ENCODE measurements at regions not wholly inside any gene's neighbourhood (a gene's known extent, or its start where the extent isn't known, plus 50 kb on each side); places are given as distances from the start of the nearest gene placed in this dataset.

DNA sequence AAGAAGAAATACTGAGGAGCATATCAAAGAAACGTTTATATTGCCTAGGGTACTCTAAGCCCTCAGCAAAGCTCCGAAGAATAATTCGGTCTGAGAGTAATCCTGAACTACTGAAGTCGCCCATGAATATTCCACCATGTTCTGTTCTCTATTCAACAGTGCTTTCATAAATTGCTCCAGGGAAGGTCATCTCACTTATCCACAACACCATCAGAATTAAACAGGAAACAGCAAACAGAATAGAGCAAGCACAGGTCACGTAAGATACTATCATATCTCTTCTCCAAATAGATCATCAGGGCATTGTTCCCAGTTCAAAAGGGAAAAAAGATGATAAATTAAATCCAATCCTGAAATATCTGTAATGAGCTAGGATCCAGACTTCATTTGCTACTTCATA, 325.6 kb downstream of the DEPDC1B start:
- no peak for DNase-seq (ENCODE audit: low read depth)

DNA sequence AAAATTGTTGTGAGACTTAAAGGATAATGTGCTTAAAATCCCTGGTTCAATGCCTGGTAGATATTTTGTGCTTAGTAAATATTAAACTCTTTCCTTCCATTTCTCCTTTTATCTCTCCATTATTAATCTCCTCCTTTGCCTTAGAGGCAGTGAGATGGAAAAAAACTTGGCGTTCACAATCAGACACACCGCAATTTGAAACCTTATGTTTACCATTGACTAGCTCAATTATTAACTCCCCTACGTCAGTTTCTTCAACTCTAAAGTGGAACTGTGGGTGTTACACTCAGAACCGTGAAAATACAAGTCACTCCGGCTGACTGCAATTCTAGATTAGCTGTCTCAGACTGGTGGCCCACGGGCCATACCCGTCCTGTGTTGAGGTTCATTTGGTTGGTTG, 327.2 kb downstream of the DEPDC1B start:
- DNase-seq (ENCODE audit: low read depth): no peak

DNA sequence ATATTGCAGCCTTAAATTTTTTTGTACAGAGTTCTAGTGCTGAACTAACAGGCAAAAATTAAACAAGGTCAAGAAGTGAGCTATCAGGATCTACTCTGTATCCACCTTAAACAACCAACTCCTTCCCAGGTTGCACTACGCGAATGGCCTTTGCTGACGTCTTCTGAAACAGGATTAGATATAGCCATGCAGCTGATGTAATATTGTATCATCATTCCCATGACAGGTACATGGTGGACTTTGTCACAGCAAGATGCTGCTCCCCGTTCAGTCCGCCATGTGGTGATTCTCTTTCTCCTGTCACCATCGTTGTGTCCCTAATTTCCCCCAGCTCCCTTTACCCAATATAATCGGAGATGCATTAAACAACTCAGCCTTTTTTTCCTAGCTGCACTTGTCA, 328.9 kb downstream of the DEPDC1B start:
- DNase-seq (ENCODE audit: low read depth): no peak

DNA sequence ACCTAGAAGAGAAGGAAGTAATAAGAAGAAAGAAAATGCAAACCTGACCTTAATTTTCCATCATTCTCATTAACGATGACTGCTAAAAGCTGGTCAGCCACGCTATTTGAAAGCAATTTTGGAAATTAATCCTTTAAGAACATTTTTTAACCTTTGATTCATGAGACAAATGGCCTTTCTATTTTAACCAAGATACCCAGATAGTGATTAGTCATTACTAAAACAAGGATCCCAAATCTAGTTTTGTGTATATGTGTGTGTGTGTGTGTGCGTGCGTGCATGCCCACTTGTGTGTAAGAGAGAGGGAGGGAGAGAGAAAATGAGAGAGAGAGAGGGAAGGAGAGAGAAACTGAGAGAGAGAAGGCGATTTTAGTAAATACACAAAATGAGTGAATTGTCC, 329.5 kb downstream of the DEPDC1B start:
- DNase-seq (ENCODE audit: low read depth): no peak

DNA sequence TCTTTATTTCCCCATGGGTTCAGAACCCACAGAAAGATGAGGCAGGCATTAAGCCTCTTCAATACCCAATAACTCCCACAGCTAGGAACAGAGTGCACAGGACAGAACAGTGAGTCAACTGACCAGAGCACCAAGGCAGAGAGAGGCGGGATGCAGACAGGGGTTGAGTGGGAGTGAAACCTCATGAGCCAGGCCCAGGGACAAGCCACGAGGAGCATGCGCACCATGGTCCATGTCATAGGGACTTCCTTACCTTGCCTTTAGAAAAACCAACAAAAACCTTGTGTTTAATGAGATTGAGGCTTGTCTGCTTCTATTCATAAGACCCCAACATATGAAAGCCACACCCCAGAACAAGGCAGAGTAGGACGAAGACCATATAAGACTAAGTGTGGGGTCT, 330.6 kb downstream of the DEPDC1B start:
- no peak for DNase-seq (ENCODE audit: low read depth)

DNA sequence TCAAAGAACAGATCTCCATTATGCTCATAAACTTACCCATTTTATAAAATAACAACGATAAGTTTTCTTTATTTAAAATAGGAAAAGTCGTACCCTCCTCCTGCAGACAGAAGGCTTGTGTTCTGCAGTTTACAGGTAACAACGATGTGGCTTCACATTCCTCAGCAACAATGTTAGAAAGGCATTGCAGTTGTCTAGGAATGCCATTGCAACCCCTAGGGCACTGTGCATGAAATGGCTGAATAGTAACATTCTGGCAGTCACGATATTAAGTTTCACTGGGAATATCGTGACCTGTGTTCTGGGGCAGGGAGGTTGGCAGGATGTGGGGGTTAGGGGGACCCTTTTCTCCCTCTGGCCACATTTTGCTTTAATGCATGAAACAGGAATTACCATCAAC, 331.9 kb downstream of the DEPDC1B start:
- no peak for DNase-seq (ENCODE audit: low read depth)

DNA sequence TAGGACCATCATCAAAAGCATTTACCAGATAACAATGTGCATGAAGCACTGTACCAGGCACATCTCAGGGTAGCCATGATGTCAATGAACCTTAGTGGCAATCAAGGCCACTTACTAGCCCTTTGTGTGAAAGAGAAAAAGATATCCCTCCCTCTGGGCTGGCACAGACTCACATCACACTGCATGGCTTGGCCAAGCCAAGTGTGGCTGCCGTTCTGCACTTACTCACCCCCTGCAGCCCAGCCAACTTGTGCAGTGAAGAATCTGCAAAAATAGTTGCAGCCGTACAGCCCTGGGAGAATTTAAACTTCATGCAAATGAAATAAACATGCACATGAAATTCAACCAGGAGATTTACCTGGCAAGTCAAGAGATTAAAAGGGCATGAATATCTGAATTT, 333.5 kb downstream of the DEPDC1B start:
- DNase-seq (ENCODE audit: low read depth): no peak

DNA sequence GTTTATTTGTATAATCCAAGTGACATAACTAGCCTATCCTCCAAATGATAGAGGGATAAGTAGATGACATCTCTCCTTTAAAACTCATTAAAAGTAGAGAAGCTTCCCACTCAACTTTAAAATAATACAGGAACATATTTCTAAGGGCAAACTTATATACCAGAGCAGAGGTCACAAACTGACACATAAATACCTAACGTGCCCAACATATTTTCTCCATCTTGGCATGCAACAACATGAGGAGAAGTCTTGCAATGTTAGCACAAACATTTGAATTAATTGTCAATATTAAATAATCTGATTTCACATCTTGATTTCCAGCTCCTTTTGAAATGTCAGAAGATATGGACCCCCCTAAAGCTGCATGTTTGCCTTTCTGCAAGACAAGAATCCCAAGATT, 335.0 kb downstream of the DEPDC1B start:
- DNase-seq (ENCODE audit: low read depth): no peak

DNA sequence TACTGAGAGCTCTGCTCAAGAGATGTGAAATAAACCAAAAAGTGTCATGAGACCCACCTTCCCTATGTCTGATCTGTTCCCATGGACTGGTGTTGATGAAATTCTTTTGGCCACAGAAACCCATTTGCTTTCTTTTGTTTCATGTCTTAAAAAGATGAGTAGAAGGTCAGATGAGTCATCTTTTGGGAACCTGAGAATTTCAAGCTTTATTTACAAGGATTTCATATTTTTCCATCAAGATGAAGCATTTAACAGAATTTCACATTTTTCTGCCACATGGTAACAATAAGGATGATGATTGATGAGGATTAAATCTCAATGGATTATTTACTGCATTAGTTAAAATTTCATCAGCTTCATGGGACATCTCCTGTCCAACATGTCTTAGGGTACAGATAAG, 337.8 kb downstream of the DEPDC1B start:
- DNase-seq (ENCODE audit: low read depth): no peak

DNA sequence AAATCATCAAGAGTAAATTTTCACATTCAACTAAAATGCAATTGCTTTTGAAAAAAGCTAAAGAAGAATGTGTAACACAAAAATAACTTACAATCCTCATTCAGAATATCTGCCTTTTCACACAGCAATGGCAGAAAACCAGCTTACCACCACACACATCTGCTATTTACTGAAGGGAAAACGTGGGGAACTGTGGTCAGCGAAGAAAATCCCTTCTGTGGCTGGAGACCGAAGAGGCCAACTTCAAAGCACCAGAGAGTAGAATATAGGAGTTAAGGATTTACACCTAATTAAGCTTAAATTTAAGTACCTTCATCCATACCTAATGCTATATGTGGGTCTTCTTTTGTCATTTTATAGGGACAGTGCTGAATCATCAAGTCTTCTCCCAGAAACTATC, 339.6 kb downstream of the DEPDC1B start:
- no peak for DNase-seq (ENCODE audit: low read depth)

DNA sequence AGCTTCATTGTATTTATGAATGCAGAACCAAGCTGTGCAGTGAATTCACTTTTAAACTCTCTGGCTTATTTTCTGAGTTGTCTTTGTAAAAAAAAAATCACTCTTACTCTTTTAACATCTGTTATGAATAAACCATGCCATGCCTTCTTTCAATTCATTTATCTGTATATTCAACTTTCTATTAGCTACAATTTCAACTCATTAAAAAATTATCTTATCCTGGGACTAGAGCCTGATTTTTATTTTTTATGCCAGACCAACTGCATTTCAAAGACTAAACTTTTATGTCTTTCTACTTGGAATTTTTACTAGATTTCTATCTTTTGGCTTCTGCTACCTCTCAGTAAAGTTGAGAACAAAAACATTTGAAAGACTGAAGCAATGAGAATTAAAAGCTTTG, 342.7 kb downstream of the DEPDC1B start:
- no peak for DNase-seq (ENCODE audit: low read depth)

DNA sequence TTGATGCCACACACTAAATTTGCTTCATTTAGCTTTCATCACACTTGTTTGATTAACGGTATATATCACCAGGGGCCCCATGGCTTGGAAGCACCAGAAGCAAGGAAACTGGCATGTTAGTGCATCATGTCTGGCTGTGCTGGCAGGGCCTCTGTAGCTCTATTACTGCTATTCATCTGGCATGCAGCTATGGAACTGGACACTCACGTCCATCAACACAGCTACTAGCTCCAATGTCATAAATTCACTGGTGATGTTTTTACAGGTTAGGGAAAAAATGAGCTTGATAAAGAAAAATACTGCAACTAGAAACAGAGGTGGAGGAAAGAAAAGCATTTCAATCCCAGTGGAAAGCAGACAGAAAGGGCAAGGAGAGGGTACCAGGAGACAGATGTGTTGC, 343.2 kb downstream of the DEPDC1B start:
- no peak for DNase-seq (ENCODE audit: low read depth)

DNA sequence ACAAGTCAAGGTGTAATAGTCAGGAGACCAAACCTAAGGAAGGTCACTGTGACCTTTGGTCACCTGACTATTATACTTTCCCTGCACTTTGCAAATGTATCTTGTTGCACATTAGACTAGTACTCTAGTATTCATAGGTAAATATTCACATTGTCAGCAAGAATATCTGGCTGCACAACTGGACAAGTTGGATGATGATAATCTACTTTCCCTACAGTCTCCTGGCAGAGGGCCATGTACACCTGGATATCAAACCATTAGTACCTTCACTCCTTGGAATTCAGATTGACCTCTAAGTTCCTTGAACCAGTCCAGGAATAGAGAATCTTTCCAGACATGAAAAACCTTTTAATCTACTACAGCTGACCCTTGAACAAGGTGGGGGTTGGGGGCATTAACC, 344.8 kb downstream of the DEPDC1B start:
- no peak for DNase-seq (ENCODE audit: low read depth)

DNA sequence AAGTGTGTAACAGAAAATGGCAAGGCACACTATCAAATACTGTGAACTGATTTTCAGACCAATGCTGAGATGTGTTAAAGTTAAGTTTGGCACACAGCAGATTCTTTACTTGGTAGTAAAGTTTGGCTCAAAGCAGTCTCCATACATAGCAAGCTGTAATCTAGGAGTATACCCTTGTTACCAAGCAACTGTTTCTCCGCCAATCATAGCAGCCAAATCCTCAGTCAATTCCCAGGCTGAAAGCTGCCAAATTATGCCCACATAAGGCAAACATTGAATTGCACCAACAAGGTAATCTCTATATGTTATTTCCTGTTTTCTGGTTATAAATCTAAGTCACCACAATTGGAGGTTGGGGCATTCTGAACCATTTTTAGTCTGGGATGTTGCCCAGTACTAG, 345.7 kb downstream of the DEPDC1B start:
- no peak for DNase-seq (ENCODE audit: low read depth)

DNA sequence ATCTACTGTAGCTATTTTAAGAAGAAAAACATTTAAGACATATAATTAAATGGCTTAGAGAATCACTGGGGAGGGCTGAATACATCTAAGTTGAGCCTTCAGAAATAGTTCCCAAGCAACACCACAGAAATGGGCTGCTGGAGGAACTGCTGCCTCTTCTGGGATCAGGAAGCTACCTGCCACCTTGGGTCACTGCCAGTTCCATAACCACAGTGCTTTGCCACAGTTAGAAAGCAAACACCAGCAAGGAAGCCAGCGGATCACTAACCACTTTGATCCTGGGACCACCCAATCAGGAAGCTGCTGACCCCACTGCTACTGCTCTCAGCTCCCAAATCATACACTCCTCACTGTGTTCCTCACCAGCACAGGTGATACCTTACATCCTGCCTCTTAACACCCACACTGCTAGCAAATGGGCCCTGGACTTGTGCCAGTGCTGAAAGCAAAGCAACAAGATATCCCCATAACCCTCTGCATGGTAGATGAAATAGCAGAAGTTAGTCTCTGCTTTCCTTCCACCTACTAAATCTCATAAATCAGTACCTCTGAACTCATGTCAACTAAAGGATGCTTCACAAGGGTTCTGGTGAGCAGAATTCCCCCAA, 346.9 kb downstream of the DEPDC1B start:
- DNase-seq (ENCODE audit: low read depth): no peak

DNA sequence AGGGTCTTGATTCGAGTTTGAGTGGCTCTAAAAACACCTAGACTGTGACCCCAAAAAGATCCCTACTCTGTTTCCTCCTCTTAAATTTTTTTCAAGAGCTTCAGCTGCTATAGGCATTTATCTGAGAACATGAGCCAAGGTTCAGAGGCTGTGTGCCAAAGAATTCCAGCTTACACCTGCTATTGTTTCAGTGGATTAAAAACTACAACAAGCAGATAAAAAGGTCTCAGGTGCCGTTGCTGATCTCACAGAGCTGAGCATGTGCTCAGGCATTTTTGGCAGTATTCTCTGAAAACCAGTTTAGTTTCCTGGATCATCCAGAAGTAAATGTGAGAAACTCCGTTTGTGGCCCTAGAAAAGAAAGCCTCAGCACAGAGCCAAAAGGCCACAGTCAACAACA, 349.2 kb downstream of the DEPDC1B start:
- DNase-seq (ENCODE audit: low read depth): no peak

DNA sequence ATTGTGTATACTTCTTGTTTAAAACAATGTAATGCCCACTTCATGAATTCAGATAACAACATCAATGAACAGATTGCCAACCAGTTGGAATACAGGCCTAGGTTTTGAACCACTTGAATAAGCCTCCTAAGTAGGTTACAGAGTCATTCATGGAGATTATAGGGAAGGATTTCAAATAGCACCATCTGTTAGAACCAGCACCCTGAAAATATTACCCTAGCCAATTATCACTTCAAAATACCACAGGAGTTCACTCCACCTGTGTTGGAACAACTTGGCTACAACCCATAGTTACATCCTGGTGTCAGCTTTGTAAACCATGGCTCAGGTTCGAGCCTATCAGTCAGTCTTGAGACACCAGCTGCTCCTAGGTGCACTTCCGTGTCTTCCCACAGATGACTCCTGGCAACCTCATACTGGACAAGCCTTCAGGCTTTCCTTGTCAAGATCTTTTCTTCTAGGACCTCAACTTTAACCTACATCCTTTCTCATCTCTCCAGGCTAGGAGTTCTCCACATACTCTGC, 350.0 kb downstream of the DEPDC1B start:
- no peak for DNase-seq (ENCODE audit: low read depth)

DNA sequence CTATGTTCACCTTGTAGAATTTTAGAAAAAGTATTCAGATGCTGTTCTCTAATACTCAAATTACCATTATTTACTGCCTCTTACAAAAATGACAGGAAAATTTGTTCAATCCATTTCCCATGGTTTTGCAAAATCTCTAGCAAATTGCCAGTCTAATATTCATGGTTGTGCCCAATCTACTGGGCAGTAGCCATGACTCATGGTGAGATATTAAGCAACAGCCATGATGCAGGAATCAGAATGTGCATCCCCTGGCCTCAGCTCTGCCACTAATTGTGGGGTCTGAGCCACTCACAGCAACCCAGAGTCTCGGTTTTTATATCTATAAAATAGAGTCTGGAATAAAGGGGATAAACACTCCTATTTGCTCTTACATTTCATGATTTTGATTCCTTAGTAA, 353.6 kb downstream of the DEPDC1B start:
- no peak for DNase-seq (ENCODE audit: low read depth)

DNA sequence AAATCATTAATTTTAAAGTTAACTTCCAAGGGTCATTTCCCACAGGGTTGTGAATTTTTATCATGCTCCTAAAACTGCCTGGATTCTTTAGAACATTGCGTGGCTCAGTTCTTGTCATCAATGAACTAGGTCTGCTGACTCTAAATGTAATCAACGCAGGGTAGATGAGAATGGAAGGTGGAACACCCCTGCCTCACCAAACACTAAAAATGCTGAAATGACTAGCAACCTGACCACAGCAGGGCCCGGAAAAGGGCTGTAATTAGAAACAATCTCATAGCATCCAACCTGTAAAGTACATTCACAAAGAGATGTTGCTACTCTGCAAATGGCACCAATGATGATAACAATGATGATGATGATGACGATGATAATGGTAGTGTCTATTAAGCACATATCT, 356.9 kb downstream of the DEPDC1B start:
- DNase-seq (ENCODE audit: low read depth): no peak

DNA sequence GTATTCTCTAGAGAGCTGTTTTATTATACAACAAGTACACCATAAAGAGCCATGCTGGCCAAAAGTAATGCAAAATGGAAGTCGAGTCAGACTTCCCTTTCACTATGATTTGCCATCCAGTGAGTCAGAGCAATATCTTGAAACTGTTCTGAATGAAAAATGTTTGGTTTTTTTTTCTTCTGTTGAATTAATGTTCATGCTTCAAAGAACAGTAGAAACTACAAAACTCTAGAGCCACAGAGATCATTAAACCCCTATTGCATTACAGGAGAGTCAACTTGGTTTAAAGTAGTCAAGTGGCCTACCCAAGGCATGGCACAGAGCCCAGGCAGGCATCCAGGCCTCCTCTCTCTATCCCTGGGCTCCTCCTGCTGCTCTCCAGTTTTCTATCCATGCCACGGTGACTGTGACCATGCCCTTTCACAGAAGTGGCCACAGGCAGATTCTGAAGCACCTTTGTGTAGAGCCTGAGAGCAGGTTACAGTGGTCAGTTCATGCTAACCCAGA, 358.9 kb downstream of the DEPDC1B start:
- DNase-seq (ENCODE audit: low read depth): no peak

DNA sequence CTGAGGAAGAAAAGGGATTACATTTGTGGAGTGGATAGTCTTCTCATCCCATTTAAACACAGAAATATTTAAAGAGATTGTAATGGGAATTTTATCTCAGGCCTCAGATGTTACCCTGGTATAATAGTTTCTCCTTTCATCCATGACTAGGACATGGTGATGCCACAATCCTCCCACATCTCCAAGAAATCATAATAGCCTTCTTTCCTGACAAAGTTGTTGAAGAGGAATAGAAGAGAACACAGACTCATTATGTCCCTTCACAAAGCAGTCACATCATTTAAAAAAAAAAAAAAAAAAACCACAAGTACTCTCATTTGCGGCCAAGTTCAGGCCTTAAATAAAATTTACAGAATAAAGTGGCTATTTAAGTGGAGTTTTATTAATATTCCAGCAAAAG, 359.6 kb downstream of the DEPDC1B start:
- no peak for DNase-seq (ENCODE audit: low read depth)

DNA sequence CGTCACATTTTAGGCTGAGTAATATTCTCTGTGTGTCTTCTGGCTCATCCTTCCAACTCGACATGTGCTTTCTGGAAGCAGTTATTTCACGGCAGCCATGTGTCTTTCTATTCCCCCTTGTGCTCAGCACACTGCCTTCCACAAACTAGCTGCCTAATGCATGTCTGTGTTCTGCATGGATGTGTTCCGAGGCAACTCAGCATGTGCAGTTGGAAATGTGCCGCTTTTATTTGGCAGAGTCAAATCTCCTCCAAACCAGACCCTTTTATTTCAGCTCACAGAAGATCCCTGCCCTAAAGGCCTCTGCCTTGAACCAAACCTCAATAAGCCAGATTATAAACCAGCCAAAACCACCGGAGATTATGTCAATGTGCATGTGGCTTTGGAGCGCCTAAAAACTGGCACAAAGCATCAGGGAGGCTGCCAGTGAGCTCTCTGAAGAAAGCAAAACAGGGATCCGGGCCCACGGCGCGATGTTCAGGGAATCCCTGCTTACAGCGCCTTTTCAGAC, 360.2 kb downstream of the DEPDC1B start:
- no peak for DNase-seq (ENCODE audit: low read depth)

DNA sequence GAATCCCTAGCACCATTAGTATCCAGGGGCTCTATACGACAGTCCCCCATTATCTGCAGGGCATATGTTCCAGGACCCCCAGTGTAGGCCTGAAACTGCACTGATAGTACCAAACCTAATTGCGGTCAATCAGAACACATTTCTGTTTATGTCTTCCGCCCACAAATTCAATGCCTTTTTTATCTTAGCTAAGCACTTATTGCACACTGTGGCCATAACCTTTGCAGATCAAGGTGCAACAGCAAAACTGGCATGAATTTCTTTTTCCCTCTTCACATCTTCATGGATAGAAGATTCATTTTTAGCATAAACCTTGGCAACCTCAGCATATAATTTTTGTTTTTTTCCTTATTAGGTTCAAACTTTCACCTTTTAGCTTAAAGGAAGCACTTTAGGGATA, 361.1 kb downstream of the DEPDC1B start:
- no peak for DNase-seq (ENCODE audit: low read depth)

DNA sequence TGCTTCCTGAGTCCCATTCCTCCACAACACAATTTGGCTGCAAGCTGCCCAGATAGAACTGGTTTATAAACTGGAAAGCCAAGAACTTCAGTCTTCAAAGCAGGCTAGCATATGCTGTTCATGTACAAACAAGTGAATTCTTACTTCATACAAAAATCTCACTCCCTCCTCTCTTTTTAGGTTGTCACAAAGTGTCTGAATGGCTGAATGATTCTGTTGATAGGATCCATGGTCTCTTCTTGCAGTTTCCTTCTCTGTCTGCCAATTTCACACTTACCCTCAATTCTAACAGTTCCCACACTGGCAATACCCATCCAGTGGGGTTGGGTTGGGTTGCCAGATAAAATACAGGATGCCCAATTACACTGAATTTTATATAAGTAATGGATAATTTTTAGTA, 363.5 kb downstream of the DEPDC1B start:
- no peak for DNase-seq (ENCODE audit: low read depth)
